ES-I3 (cell line): ENCODE measurements at regions not wholly inside any gene's neighbourhood (a gene's known extent, or its start where the extent isn't known, plus 50 kb on each side); places are given as distances from the start of the nearest gene placed in this dataset.

ENCODE experiments used
- H3K36me3 ChIP-seq: 2 replicates; pipeline ENCODE4 v1.6.1; 2013; ENCODE audit warnings: mild to moderate bottlenecking, low read length, control low read depth, moderate library complexity; ENCODE audit not compliant: insufficient read depth
- H3K4me1 ChIP-seq: 2 replicates; pipeline ENCODE4 v1.6.1; 2013; ENCODE audit warnings: mild to moderate bottlenecking, control low read depth, low read length; ENCODE audit not compliant: insufficient read depth
- H3K9ac ChIP-seq: 2 replicates; pipeline ENCODE4 v1.6.1; 2013; ENCODE audit warnings: low read depth, mild to moderate bottlenecking, low read length, moderate library complexity
- H3K9me3 ChIP-seq: 2 replicates; pipeline ENCODE4 v1.6.1; 2013; ENCODE audit warnings: mild to moderate bottlenecking, low read length, moderate library complexity; ENCODE audit not compliant: control insufficient read depth, insufficient read depth

GRCh38 chr11:69905611-69906452 is 86.6 kb upstream of the FGF3 start:
- 0 out of 2 replicates have a peak, but pooled peaks cover 5% of the 10 kb centered on the region for H3K4me1 ChIP-seq
- no peak overlapping the region for H3K9ac ChIP-seq
- H3K36me3 ChIP-seq = no peaks in the 10 kb centered on the region
- H3K9me3 ChIP-seq = no peaks in the 10 kb centered on the region

DNA sequence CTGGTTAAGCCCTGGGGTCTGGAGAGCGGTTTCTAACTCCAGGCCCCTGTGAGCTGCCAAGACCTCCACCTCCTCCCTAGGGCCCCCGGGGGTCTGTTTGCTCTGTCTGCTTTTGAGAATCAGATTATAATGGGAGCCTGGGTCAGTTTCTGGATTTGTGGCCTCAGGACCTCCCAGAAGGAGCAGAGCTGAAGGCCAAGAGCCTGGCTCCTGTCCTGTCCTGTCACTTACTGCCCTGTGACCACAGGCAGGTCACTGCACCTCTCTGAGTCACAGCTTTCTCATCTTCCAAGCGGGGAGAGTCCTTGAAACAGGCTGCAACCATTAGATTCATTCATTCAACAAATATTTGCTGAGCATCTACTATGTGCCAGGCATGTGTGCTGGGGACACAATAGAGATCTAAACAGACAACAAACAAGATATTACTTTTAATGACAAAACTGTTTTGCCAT is 87.3 kb upstream of the FGF3 start:
- H3K4me1 ChIP-seq = 0 out of 2 replicates have a peak, but pooled peaks cover 5% of the 10 kb centered on the region
- no peaks in the 10 kb centered on the region for H3K36me3 ChIP-seq
- no peak overlapping the region for H3K9ac ChIP-seq
- no peaks in the 10 kb centered on the region for H3K9me3 ChIP-seq

GRCh38 chr11:69907611-69908010 is 88.4 kb upstream of the FGF3 start:
- Histone ChIP-seq H3K9me3 (no peaks in the 10 kb centered on the region), H3K4me1 (0 out of 2 replicates have a peak, but pooled peaks cover 5% of the 10 kb centered on the region), H3K9ac (no peak overlapping the region), H3K36me3 (no peaks in the 10 kb centered on the region)

- Histone ChIP-seq H3K9ac (no peak overlapping the region), H3K9me3 (no peaks in the 10 kb centered on the region), H3K36me3 (no peaks in the 10 kb centered on the region), H3K4me1 (0 out of 2 replicates have a peak, but pooled peaks cover 5% of the 10 kb centered on the region)
Measured at GRCh38 chr11:69908511-69909220, 89.5 kb upstream of the FGF3 start.

- Histone ChIP-seq H3K9me3 (no peaks in the 10 kb centered on the region), H3K9ac (no peak overlapping the region), H3K4me1 (0 out of 2 replicates have a peak, but pooled peaks cover 5% of the 10 kb centered on the region), H3K36me3 (no peaks in the 10 kb centered on the region)
Measured at GRCh38 chr11:69909561-69910518, 90.6 kb upstream of the FGF3 start.

- Histone ChIP-seq H3K9ac (no peak overlapping the region), H3K36me3 (no peaks in the 10 kb centered on the region), H3K4me1 (0 out of 2 replicates have a peak, but pooled peaks cover 4% of the 10 kb centered on the region)
Measured at GRCh38 chr11:69910519-69911309, 91.5 kb upstream of the FGF3 start.

GRCh38 chr11:69911310-69912160 is 92.3 kb upstream of the FGF3 start:
- H3K9me3 ChIP-seq = no peaks in the 10 kb centered on the region
- no peak overlapping the region for H3K9ac ChIP-seq
- H3K36me3 ChIP-seq = no peaks in the 10 kb centered on the region
- H3K4me1 ChIP-seq = no peaks in the 10 kb centered on the region

More at GRCh38 chr11:69910519-69911309, 91.5 kb upstream of the FGF3 start:
- no peaks in the 10 kb centered on the region for H3K9me3 ChIP-seq

DNA sequence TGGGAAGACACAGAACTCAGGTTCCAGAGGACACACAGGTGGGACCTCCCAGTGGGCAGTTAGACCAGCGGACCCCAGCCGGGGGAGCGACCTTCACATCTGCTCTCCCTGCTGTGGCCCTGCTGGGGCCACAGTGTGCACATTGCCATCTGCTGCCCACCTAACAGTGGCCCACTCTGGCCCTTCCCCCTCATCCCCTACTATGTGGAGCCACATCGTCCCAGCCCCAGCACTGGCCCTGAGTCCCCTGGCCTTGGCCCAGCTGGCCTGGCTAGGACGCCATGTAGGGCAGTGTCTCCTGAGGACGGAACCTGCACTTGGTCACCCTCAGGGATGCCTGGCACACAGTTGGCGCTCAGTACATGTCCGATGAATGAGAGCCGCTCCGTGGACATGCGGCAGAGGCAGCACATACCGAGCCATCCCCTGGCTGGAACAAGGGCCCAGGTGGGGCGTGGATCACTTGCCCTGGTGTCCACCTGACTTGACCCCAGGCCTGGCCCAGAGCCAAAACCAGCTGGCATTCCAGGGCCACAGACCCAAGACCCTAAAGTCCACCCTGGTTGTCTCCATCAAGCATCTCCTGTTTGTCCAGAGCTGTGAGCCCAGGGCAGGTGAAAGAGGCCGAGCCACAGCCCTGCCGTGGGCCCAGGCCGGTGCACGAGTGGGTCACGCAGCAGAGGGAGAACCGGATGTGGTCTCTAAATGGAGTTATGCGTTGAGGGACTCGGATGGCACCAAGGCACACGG is 93.1 kb upstream of the FGF3 start:
- no peaks in the 10 kb centered on the region for H3K36me3 ChIP-seq
- no peaks in the 10 kb centered on the region for H3K4me1 ChIP-seq
- no peak overlapping the region for H3K9ac ChIP-seq
- H3K9me3 ChIP-seq = 0 out of 2 replicates have a peak, but pooled peaks cover 2% of the 10 kb centered on the region

GRCh38 chr11:69912911-69913451 is 93.8 kb upstream of the FGF3 start:
- no peaks in the 10 kb centered on the region for H3K4me1 ChIP-seq
- H3K9ac ChIP-seq = no peak overlapping the region
- H3K9me3 ChIP-seq = 0 out of 2 replicates have a peak, but pooled peaks cover 2% of the 10 kb centered on the region
- H3K36me3 ChIP-seq = no peaks in the 10 kb centered on the region

GRCh38 chr11:69913591-69914285 is 94.5 kb upstream of the FGF3 start:
- Histone ChIP-seq H3K36me3 (no peaks in the 10 kb centered on the region), H3K9ac (no peak overlapping the region), H3K9me3 (0 out of 2 replicates have a peak, but pooled peaks cover 2% of the 10 kb centered on the region), H3K4me1 (no peaks in the 10 kb centered on the region)

- Histone ChIP-seq H3K36me3 (no peaks in the 10 kb centered on the region), H3K4me1 (no peaks in the 10 kb centered on the region; the same call in 1 of the 2 replicates), H3K9me3 (0 out of 2 replicates have a peak, but pooled peaks cover 2% of the 10 kb centered on the region), H3K9ac (no peak overlapping the region)
Measured at GRCh38 chr11:69914286-69915150, 95.3 kb upstream of the FGF3 start.
